ENCODE measurements at regions not wholly inside any gene's neighbourhood (a gene's known extent, or its start where the extent isn't known, plus 50 kb on each side); places are given as distances from the start of the nearest gene placed in this dataset.
A peak's percentile ranks its signal among the peaks of the same experiment; 100 is the strongest.
"Not testable (repeated sequence)": the region's sequence is repeated elsewhere in the genome, so short reads cannot be mapped to it uniquely, and the experiment has no call there.

- Histone ChIP-seq H3K27me3 (ENCODE audit: control insufficient read depth in 2 of 2, insufficient read depth in 2 of 2, low read length in 2 of 2) (no peaks in the 10 kb centered on the region), H2AFZ (ENCODE audit: insufficient read depth, low read depth, low read length, poor library complexity, severe bottlenecking) (no peak overlapping the region), H3K4me3 (replicated peaks in 1 of 3; ENCODE audit: low read depth in 2 of 3, low read length in 3 of 3) (no peak overlapping the region), H3K9ac (ENCODE audit: insufficient read depth, low read length, poor library complexity, severe bottlenecking) (no peak overlapping the region), H3K79me2 (ENCODE audit: insufficient read depth, low read length) (no peaks in the 10 kb centered on the region), H3K4me2 (replicated peaks; ENCODE audit: extremely low read depth, low read length, poor library complexity, severe bottlenecking) (no peak overlapping the region), H3K9me3 (replicated peaks in 1 of 2; ENCODE audit: control insufficient read depth in 1 of 2, insufficient read depth in 1 of 2, low read length in 2 of 2) (peaks cover 6 to 14% of the 10 kb centered on the region in 2 donors), H3K27ac (ENCODE audit: low read depth in 1 of 2, low read length in 2 of 2) (no peak overlapping the region), H3K36me3 (replicated peaks in 1 of 2; ENCODE audit: control insufficient read depth in 1 of 2, insufficient read depth in 2 of 2, low read length in 2 of 2) (no peaks in the 10 kb centered on the region), H4K20me1 (ENCODE audit: insufficient read depth, low read length) (no peaks in the 10 kb centered on the region), H3K4me1 (ENCODE audit: control insufficient read depth in 1 of 2, insufficient read depth in 2 of 2, low read length in 2 of 2) (no peaks in the 10 kb centered on the region)
- no peaks in the 10 kb centered on the region for H3K36me3 Mint-ChIP-seq
- peaks cover 1 to 21% (median 13%) of the 10 kb centered on the region in 7 donors for H3K9me3 Mint-ChIP-seq
- no peak for DNase-seq
- 100% methylated on average over 5 of the region's 8 CpGs for WGBS (ENCODE audit: insufficient coverage)
- no peaks in the 10 kb centered on the region for H3K4me1 Mint-ChIP-seq
- no peak for TF ChIP-seq CTCF (IDR thresholded peaks at IDR 0.05)
- intact Hi-C loops (cut with micrococcal nuclease), result loop anchor here in 1 of 2 donors (10.0 kb wide), 1 partner anchor 1177 kb away; no protein-coding TSS in a partner anchor
- peaks cover 0 to 1% (median 0%) of the 10 kb centered on the region in 3 donors for H3K27me3 Mint-ChIP-seq (ENCODE audit: low read depth in 3 of 3)
- H3K27ac Mint-ChIP-seq, result no peak overlapping the region
- H3K4me3 Mint-ChIP-seq, result no peak overlapping the region
These were observed 493.8 kb upstream of the ZFP42 start for GRCh38 chr4:187501731-187502130.

- H3K4me1 ChIP-seq (ENCODE audit: control insufficient read depth in 1 of 2, insufficient read depth in 2 of 2, low read length in 2 of 2), result no peaks in the 10 kb centered on the region
- no peak overlapping the region for H3K9ac ChIP-seq (ENCODE audit: insufficient read depth, low read length, poor library complexity, severe bottlenecking)
- Mint-ChIP-seq H3K27me3 (ENCODE audit: low read depth in 3 of 3) (no peaks in the 10 kb centered on the region), H3K4me3 (peak overlapping the region in 1 of 2 donors; percentile 47), H3K4me1 (no peaks in the 10 kb centered on the region), H3K27ac (no peak overlapping the region), H3K36me3 (no peaks in the 10 kb centered on the region), H3K9me3 (peaks cover 3 to 23% (median 17%) of the 10 kb centered on the region in 7 donors)
- intact Hi-C loops (cut with micrococcal nuclease), result loop anchor here in 1 of 2 donors (10.0 kb wide), 1 partner anchor 1180 kb away; no protein-coding TSS in a partner anchor
- no peak overlapping the region for H3K4me2 ChIP-seq (replicated peaks; ENCODE audit: extremely low read depth, low read length, poor library complexity, severe bottlenecking)
- no peak overlapping the region for H2AFZ ChIP-seq (ENCODE audit: insufficient read depth, low read depth, low read length, poor library complexity, severe bottlenecking)
- no peak overlapping the region for H3K4me3 ChIP-seq (replicated peaks in 1 of 3; ENCODE audit: low read depth in 2 of 3, low read length in 3 of 3)
- H3K27ac ChIP-seq (ENCODE audit: low read depth in 1 of 2, low read length in 2 of 2), result no peak overlapping the region
- no peaks in the 10 kb centered on the region for H3K79me2 ChIP-seq (ENCODE audit: insufficient read depth, low read length)
- no peaks in the 10 kb centered on the region for H3K36me3 ChIP-seq (replicated peaks in 1 of 2; ENCODE audit: control insufficient read depth in 1 of 2, insufficient read depth in 2 of 2, low read length in 2 of 2)
- 88% methylated on average over 37 of the region's 55 CpGs for WGBS (ENCODE audit: insufficient coverage)
- H4K20me1 ChIP-seq (ENCODE audit: insufficient read depth, low read length), result no peaks in the 10 kb centered on the region
- peaks cover 12 to 17% of the 10 kb centered on the region in 2 donors for H3K9me3 ChIP-seq (replicated peaks in 1 of 2; ENCODE audit: control insufficient read depth in 1 of 2, insufficient read depth in 1 of 2, low read length in 2 of 2)
- no peaks in the 10 kb centered on the region for H3K27me3 ChIP-seq (ENCODE audit: control insufficient read depth in 2 of 2, insufficient read depth in 2 of 2, low read length in 2 of 2)
- no peak for DNase-seq
- no peak for TF ChIP-seq CTCF (IDR thresholded peaks at IDR 0.05)
These were observed 490.4 kb upstream of the ZFP42 start for GRCh38 chr4:187504974-187505797.

GRCh38 chr4:187505798-187506141 lies 489.8 kb upstream of the ZFP42 start:
- H3K27me3 Mint-ChIP-seq (ENCODE audit: low read depth in 3 of 3); DNase-seq; H3K27me3 ChIP-seq (ENCODE audit: control insufficient read depth in 2 of 2, insufficient read depth in 2 of 2, low read length in 2 of 2); H3K4me3 Mint-ChIP-seq; H3K9ac ChIP-seq (ENCODE audit: insufficient read depth, low read length, poor library complexity, severe bottlenecking); H3K27ac ChIP-seq (ENCODE audit: low read depth in 1 of 2, low read length in 2 of 2); H3K4me1 ChIP-seq (ENCODE audit: control insufficient read depth in 1 of 2, insufficient read depth in 2 of 2, low read length in 2 of 2); H3K36me3 Mint-ChIP-seq; H3K27ac Mint-ChIP-seq; H3K4me1 Mint-ChIP-seq; H3K36me3 ChIP-seq (replicated peaks in 1 of 2; ENCODE audit: control insufficient read depth in 1 of 2, insufficient read depth in 2 of 2, low read length in 2 of 2); H4K20me1 ChIP-seq (ENCODE audit: insufficient read depth, low read length); H3K79me2 ChIP-seq (ENCODE audit: insufficient read depth, low read length); H2AFZ ChIP-seq (ENCODE audit: insufficient read depth, low read depth, low read length, poor library complexity, severe bottlenecking); H3K4me2 ChIP-seq (replicated peaks; ENCODE audit: extremely low read depth, low read length, poor library complexity, severe bottlenecking); H3K4me3 ChIP-seq (replicated peaks in 1 of 3; ENCODE audit: low read depth in 2 of 3, low read length in 3 of 3): not testable (repeated sequence)
- intact Hi-C loops (cut with micrococcal nuclease), result loop anchor here in 1 of 2 donors (10.0 kb wide), 1 partner anchor 1181 kb away; no protein-coding TSS in a partner anchor
- peaks cover 3 to 23% (median 16%) of the 10 kb centered on the region in 7 donors for H3K9me3 Mint-ChIP-seq
- H3K9me3 ChIP-seq (replicated peaks in 1 of 2; ENCODE audit: control insufficient read depth in 1 of 2, insufficient read depth in 1 of 2, low read length in 2 of 2), result peaks cover 12 to 17% of the 10 kb centered on the region in 2 donors
- WGBS (ENCODE audit: insufficient coverage), result 93% methylated on average over 17 of the region's 23 CpGs
